HEK293 (cell line): ENCODE measurements at regions not wholly inside any gene's neighbourhood (a gene's known extent, or its start where the extent isn't known, plus 50 kb on each side); places are given as distances from the start of the nearest gene placed in this dataset.

Source experiments
- CTCF ChIA-PET: fragments of 350-600 bp; formaldehyde crosslinking; extraction: SDS; loops from one replicate; lab custom pipeline; 2021; ENCODE audit warnings: antibody characterized with exemption; lab: Yijun Ruan, JAX
- POLR2A ChIA-PET: fragments of 300-600 bp; formaldehyde crosslinking; extraction: SDS; loops from one replicate; lab custom pipeline; 2020; ENCODE audit warnings: antibody characterized with exemption, inconsistent platforms; lab: Yijun Ruan, JAX
- H3K27ac ChIP-seq: fragments of 200-500 bp; sonication (Bioruptor generic); 2 replicates; pipeline ENCODE4 v1.5.1; 2014; ENCODE audit warnings: low read depth, low read length, control low read depth, inconsistent platforms; ENCODE audit errors: extremely low read depth
- H3K36me3 ChIP-seq, 2 experiments: fragments of 200-500 bp in 1 of 2; sonication (Bioruptor generic) in 1 of 2; 1 replicate in 1 of 2; 2 replicates in 1 of 2; pipeline ENCODE4 v1.5.1; 2014 to 2017; ENCODE audit warnings: inconsistent platforms in 2 of 2, low read length in 2 of 2; ENCODE audit not compliant: control insufficient read depth in 2 of 2, insufficient read depth in 1 of 2
- H3K4me1 ChIP-seq: fragments of 200-500 bp; sonication (Bioruptor generic); 2 replicates; pipeline ENCODE4 v1.5.1; 2014; ENCODE audit warnings: mild to moderate bottlenecking, low read length, inconsistent platforms; ENCODE audit not compliant: control insufficient read depth, insufficient read depth
- H3K4me3 ChIP-seq: 2 replicates; pipeline ENCODE4 v1.5.1; 2011; ENCODE audit warnings: low read depth, mild to moderate bottlenecking, control low read depth, low read length, moderate library complexity
- H3K9me3 ChIP-seq: fragments of 200-500 bp; sonication (Bioruptor generic); 2 replicates; pipeline ENCODE4 v1.5.1; 2014; ENCODE audit warnings: low read depth, low read length, inconsistent platforms; ENCODE audit not compliant: control insufficient read depth, insufficient read depth
- OSR2 ChIP-seq: fragments of 450-650 bp; formaldehyde crosslinking; IDR thresholded peaks from 2 replicates; pipeline ENCODE4 v1.5.1; 2016; ENCODE audit warnings: missing biosample characterization, missing genetic modification characterization
- ZBTB10 ChIP-seq: fragments of 450-650 bp; formaldehyde crosslinking; IDR thresholded peaks from 2 replicates; pipeline ENCODE4 v1.5.1; 2016; ENCODE audit warnings: missing biosample characterization, missing genetic modification characterization
- ZBTB17 ChIP-seq: fragments of 450-650 bp; formaldehyde crosslinking; IDR thresholded peaks from 2 replicates; pipeline ENCODE4 v1.5.1; 2016; ENCODE audit warnings: missing biosample characterization, missing genetic modification characterization
- ZBTB48 ChIP-seq: fragments of 450-650 bp; formaldehyde crosslinking; IDR thresholded peaks from 2 replicates; pipeline ENCODE4 v1.5.1; 2016; ENCODE audit warnings: missing biosample characterization, missing genetic modification characterization
- ZNF132 ChIP-seq: fragments of 450-650 bp; formaldehyde crosslinking; IDR thresholded peaks from 2 replicates; pipeline ENCODE4 v1.5.1; 2017; ENCODE audit warnings: missing biosample characterization, missing genetic modification characterization, borderline replicate concordance
- ZNF133 ChIP-seq: fragments of 450-650 bp; formaldehyde crosslinking; IDR thresholded peaks from 2 replicates; pipeline ENCODE4 v1.5.1; 2016; ENCODE audit warnings: missing biosample characterization, missing genetic modification characterization
- ZNF175 ChIP-seq: fragments of 450-650 bp; formaldehyde crosslinking; IDR thresholded peaks from 2 replicates; pipeline ENCODE4 v1.5.1; 2016; ENCODE audit warnings: missing biosample characterization, missing genetic modification characterization
- ZNF335 ChIP-seq: fragments of 450-650 bp; formaldehyde crosslinking; conservative IDR thresholded peaks from 2 replicates; pipeline ENCODE4 v1.5.1; 2016; ENCODE audit warnings: missing biosample characterization, missing genetic modification characterization
- ZNF350 ChIP-seq: fragments of 450-650 bp; formaldehyde crosslinking; IDR thresholded peaks from 2 replicates; pipeline ENCODE4 v1.5.0; 2017; ENCODE audit warnings: missing biosample characterization, mild to moderate bottlenecking, missing genetic modification characterization
- ZNF37A ChIP-seq: fragments of 450-650 bp; IDR thresholded peaks from 2 replicates; pipeline ENCODE4 v1.5.1; 2018; ENCODE audit warnings: missing biosample characterization, missing genetic modification characterization
- ZNF423 ChIP-seq: fragments of 450-650 bp; formaldehyde crosslinking; IDR thresholded peaks from 2 replicates; pipeline ENCODE4 v1.5.1; 2016; ENCODE audit warnings: missing biosample characterization, missing genetic modification characterization
- ZNF514 ChIP-seq: fragments of 450-650 bp; formaldehyde crosslinking; IDR thresholded peaks from 2 replicates; pipeline ENCODE4 v1.5.1; 2016; ENCODE audit warnings: missing biosample characterization, missing genetic modification characterization
- ZNF521 ChIP-seq: fragments of 450-650 bp; formaldehyde crosslinking; IDR thresholded peaks from 2 replicates; pipeline ENCODE4 v1.5.1; 2017; ENCODE audit warnings: missing biosample characterization, mild to moderate bottlenecking, missing genetic modification characterization
- ZNF529 ChIP-seq: fragments of 450-650 bp; formaldehyde crosslinking; IDR thresholded peaks from 2 replicates; pipeline ENCODE4 v1.5.1; 2017; ENCODE audit warnings: missing genetic modification characterization, missing biosample characterization; ENCODE audit not compliant: insufficient replicate concordance
- ZNF571 ChIP-seq: fragments of 450-650 bp; formaldehyde crosslinking; IDR thresholded peaks from 2 replicates; pipeline ENCODE4 v1.5.0; 2017; ENCODE audit warnings: missing biosample characterization, missing genetic modification characterization
- ZNF707 ChIP-seq: fragments of 450-650 bp; formaldehyde crosslinking; IDR thresholded peaks from 2 replicates; pipeline ENCODE4 v1.5.1; 2016; ENCODE audit warnings: missing biosample characterization, missing genetic modification characterization
- ZNF768 ChIP-seq: fragments of 450-650 bp; formaldehyde crosslinking; IDR thresholded peaks from 2 replicates; pipeline ENCODE4 v1.5.1; 2018; ENCODE audit warnings: missing biosample characterization, mild to moderate bottlenecking, missing genetic modification characterization
- ZNF843 ChIP-seq: fragments of 450-650 bp; formaldehyde crosslinking; IDR thresholded peaks from 2 replicates; pipeline ENCODE4 v1.5.1; 2016; ENCODE audit warnings: missing biosample characterization, missing genetic modification characterization
- TF ChIP-seq, protein P1 (sequence below): fragments of 450-650 bp; formaldehyde crosslinking; IDR thresholded peaks from 2 replicates; pipeline ENCODE4 v1.5.1; 2016; ENCODE audit warnings: missing biosample characterization, missing genetic modification characterization
- TF ChIP-seq, protein P2 (sequence below): fragments of 450-650 bp; formaldehyde crosslinking; IDR thresholded peaks from 2 replicates; pipeline ENCODE4 v1.5.1; 2017; ENCODE audit warnings: missing biosample characterization, missing genetic modification characterization

DNA sequence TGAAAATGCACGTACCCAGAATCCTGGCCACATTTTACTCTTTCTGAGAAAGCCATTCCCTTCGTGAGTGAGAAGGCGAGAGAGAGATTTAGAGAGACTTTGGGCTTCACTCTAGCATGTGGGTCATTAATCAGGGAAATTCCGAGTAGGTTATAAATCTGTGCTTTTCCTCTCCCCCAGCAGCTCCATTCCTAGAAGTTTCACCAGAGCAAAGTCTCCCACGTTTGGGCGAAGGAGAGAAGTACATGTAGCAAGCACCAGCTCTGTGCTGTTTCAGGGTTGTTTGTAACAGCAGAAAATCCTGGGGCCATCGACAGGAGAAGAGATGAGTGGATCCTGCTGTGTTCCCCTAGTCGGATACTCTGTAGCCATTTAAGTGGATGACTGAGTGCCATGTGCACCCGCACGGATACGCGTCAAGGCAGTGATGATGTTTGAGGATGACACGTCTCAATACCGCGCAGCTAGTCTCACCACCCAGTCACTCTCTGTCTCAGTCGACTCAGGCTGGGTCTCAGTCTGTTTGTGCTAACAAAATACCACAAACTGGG is 131.8 kb upstream of the PEG3 start (continued):
- TF ChIP-seq, protein P1, sequence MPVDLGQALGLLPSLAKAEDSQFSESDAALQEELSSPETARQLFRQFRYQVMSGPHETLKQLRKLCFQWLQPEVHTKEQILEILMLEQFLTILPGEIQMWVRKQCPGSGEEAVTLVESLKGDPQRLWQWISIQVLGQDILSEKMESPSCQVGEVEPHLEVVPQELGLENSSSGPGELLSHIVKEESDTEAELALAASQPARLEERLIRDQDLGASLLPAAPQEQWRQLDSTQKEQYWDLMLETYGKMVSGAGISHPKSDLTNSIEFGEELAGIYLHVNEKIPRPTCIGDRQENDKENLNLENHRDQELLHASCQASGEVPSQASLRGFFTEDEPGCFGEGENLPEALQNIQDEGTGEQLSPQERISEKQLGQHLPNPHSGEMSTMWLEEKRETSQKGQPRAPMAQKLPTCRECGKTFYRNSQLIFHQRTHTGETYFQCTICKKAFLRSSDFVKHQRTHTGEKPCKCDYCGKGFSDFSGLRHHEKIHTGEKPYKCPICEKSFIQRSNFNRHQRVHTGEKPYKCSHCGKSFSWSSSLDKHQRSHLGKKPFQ, result no peak
- TF ChIP-seq ZNF350 (no peak), ZNF521 (tag by site-specific recombination) (no peak)

DNA sequence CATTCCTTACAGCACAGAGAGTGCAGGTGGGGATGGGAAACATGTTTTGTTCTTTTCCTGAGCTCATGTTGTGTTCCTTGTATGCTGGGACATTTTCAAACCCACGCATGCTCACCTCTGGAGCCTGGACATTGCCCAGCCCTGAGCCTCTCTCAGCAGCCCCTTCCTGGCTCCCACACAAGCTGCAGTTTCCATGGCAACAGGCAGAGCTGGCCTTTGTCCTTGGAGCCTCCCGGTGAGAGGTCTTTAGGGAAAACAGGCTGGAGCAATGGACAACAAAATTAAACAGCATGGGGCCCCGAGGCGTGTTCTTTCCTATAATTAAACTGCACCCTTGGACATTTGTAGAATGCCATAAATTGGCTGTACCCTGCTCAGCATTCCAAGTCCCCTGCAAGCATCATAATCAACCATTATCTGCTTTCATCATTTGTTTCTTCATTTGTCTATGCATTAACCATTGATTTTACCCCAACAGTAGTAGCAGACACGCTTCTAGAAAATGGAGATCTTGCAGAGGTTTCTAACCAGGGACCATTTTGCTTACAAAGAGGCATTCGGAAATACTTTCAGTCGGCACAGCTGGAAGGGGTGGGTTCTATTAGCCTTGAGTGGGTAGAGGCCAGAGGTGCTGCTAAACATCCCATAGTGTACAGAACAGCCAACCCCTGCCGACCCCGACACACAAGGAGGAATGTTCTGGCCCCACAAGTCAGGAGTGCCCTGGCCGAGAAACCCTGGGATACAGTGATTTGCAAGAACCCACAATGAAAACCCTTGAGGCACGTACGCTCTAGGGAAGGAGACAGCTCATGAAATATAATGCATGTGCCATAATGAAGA is 133.4 kb upstream of the PEG3 start:
- Histone ChIP-seq H3K9me3 (no peaks in the 10 kb centered on the region; the same call in 1 of the 2 replicates), H3K4me1 (no peaks in the 10 kb centered on the region), H3K4me3 (no peak overlapping the region), H3K27ac (no peak overlapping the region), H3K36me3 (no peaks in the 10 kb centered on the region)
- POLR2A ChIA-PET, result no interaction called here
- TF ChIP-seq ZNF707 (tag by site-specific recombination) (no peak), ZNF335 (tag by site-specific recombination) (no peak), ZNF768 (tag by site-specific recombination) (no peak), ZNF514 (tag by site-specific recombination) (no peak), ZNF175 (tag by site-specific recombination) (no peak), ZBTB17 (tag by site-specific recombination) (no peak), ZNF133 (tag by site-specific recombination) (no peak), ZBTB48 (no peak), ZBTB10 (tag by site-specific recombination) (no peak), ZNF529 (no peak), ZNF843 (tag by site-specific recombination) (no peak), ZNF132 (tag by site-specific recombination) (no peak), ZNF571 (no peak), ZNF423 (tag by site-specific recombination) (no peak), ZNF37A (tag by site-specific recombination) (no peak), OSR2 (tag by site-specific recombination) (no peak)
- TF ChIP-seq, protein P2, sequence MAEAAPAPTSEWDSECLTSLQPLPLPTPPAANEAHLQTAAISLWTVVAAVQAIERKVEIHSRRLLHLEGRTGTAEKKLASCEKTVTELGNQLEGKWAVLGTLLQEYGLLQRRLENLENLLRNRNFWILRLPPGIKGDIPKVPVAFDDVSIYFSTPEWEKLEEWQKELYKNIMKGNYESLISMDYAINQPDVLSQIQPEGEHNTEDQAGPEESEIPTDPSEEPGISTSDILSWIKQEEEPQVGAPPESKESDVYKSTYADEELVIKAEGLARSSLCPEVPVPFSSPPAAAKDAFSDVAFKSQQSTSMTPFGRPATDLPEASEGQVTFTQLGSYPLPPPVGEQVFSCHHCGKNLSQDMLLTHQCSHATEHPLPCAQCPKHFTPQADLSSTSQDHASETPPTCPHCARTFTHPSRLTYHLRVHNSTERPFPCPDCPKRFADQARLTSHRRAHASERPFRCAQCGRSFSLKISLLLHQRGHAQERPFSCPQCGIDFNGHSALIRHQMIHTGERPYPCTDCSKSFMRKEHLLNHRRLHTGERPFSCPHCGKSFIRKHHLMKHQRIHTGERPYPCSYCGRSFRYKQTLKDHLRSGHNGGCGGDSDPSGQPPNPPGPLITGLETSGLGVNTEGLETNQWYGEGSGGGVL, result no peak
- TF ChIP-seq, all 188 proteins: peak for 0
- CTCF ChIA-PET, result no interaction called here
